ENCODE measurements at regions not wholly inside any gene's neighbourhood (a gene's known extent, or its start where the extent isn't known, plus 50 kb on each side); places are given as distances from the start of the nearest gene placed in this dataset.

- no peak for DNase-seq
Measured at GRCh38 chr16:50469121-50469743, 79.0 kb upstream of the NKD1 start.

DNA sequence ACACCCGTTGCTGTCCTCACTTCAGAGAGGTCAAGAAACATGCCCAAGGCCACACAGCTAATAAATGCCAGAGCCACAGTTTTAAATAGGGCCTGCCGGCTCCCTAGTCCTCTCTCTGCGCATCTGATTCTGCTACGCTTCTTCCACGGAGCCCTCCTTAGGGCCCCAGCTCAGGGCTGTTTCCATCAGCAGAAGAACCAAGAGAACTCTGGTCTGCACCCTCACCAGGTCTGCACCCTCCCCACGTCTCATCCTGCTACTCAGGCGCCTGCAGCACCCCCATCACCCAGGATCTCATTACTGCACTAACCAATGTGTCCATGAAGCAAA is 79.5 kb upstream of the NKD1 start:
- DNase-seq: no peak

DNA sequence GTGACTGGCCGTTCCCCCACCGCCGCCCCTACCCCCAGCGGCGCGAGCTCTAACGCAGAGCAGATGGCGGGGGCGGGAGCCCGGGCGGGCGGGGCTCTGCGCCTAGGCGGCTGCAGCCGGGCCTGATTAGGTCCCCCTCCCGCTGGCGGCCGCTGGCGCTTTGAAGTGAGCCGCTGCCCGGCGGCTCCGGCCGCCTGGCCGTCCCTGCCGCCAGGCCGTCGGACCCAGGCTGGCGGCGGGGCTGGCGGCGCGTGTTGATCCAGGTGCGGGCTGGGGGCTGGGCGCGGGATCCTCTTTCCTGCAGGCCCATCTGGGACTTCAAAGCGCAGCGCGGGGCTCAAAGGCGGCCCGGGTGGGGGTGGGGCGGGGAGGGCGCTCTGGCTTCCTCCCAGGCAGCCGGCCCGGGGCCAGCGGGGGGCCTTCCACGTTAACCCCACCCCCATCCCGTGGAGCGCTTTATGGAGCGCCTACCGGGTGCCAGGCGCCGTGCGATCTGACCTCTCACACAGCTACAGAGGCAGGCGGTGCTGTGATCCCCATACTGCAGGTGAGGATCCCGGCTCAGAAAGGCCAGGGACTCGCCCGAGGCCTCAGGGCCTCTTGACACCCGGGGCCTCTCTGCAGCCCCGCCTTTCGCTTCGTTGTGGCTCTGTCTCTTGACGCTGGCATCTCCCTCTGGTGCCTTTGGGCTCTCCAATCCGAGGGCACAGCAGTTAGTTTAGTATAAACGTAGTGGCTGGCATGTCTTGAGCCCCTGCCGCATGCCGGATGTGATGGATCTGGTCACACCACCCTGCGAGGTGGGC is 80.0 kb upstream of the NKD1 start:
- DNase-seq: peak; percentile 9

GRCh38 chr16:50467559-50467942 is 80.6 kb upstream of the NKD1 start:
- no peak for DNase-seq

GRCh38 chr16:50466170-50466569 is 82.0 kb upstream of the NKD1 start:
- no peak for DNase-seq

GRCh38 chr16:50464325-50465290 is 83.6 kb upstream of the NKD1 start:
- DNase-seq: no peak

DNA sequence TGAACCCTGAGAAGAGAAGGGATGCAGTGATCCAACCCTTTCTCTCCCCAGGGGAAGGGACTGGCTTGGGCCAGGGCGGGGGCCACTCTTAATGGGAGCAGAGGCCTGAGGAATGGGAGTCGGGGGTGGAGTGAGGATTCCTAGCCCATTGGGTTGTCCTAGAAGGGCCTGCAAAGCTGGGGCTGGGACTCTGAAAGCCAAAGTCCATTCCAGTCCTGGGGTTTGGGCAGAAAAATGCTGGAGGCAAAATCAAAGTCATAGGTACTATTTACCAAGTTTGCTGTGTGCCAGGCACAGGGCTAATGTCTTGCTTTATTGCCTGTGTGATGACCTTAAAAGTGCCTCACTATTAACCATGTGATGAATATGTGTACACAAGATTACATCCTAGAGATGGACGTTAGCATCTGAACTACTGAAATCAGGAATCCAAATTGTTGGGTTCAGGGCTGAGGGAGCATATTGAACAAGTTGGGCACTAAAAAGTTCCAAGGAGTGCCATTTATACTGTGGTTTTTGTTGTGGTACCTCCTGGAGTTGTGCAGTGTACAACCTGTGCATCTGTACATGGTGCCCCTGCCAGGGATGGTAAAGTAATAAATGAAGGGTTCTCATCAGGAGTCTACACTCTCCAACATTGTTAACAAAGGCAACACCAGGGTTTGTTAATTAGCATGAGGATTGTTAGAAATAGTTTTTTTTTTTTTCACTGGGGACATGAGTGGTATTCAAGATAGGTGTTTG is 84.4 kb upstream of the NKD1 start:
- DNase-seq: no peak

DNA sequence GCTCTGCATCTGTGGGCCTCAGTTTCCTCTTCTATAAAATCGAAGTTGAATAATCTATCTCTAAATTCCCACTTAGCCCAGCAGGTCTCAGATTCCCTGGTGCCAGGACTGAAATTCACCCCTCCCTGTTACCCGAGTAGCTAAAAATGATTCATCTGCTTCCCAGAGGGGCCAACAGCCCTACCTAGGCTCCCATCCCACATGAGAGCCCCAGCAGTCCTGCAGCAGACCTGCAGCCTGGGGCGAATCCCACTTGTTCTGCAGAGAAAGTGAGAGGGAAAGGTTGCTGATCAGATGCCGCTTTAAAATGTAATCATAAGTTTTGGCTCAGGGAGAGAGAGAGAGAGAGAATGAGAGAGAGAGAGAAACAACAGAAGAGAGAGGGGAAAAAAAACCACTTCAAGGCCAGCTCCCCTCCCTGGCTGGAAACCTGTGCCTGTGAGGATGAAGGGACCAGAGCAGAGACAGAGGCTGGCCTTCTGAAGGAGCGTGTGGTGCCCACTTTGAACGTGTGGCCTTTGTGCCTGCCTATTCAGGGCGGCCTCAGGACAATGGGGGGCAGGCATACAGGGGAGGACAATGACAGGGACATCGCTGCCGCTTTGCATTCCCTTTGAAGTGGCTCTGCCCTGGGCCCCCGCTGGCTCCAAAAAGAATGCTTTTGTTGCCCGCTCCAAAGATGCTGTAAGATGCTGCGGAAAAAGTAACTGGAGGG is 85.2 kb upstream of the NKD1 start:
- DNase-seq: no peak

- DNase-seq: no peak
Measured at GRCh38 chr16:50461400-50461760, 86.8 kb upstream of the NKD1 start.

GRCh38 chr16:50460538-50461399 is 87.4 kb upstream of the NKD1 start:
- no peak for DNase-seq

DNA sequence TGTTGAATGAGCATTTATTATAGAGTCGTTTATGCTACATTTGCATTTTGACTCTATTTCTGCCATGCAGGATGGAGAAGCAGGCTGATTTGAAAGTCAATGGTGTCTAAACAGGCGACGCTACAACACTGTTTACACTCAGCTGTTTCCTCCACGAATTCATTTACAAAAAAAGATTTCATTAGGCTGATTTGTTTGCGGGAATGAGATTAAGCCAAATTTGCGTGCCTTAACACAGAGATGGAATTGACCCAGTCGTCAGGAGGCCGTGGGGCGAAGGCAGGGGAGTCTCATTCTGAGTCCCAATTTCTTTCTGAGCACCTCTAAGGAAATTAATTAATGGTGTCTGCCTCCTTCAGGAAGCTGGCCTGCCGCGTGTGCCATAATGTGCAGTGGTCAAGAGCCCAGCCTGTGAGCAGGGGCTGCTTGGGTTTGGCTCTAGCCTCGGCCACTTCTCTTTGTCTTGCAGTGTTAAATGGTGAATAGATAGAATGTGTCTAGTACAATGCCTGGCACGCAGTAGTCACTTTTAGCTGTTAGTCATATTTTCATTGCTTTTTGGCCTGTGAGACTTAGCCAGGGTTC is 88.6 kb upstream of the NKD1 start:
- DNase-seq: no peak

DNA sequence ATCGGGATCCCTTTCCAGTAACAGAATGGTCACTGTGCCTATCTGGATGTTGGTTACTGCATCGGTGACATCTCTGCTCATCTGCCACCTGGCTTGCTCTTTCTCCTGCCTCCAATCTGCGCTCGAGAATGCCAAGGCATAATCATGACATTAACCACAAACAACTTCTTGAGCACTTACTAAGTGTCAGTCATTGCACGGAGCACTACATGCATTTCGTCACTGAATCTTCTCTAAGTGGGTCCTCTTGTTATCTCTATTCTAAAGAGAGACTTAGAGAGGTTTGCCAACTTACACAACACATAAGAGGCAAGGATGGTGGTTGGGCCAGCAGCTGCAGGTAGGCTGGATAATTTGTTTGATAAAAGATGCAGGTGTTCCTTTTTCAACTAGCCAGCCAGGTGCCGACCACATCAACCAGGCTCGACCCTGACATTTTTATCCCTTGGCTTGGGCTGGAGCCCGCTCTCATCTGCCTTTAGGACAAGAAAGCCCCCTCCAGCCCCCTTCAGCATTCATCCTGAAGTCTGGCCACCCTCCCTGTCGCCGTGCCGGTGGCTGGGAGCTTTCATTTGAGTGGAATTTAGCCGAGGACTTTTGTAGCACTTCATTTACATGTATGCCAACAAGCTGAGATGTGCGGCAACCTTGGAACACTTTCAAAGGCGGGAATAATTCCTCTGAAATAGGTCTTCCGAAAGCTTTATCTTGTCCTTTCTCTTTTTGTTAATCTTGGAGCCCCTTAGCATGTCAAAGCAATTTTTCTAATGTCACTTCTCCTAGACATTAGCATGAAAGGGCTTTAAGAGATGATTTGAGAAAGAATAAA is 89.3 kb upstream of the NKD1 start:
- DNase-seq: peak; percentile 41

DNA sequence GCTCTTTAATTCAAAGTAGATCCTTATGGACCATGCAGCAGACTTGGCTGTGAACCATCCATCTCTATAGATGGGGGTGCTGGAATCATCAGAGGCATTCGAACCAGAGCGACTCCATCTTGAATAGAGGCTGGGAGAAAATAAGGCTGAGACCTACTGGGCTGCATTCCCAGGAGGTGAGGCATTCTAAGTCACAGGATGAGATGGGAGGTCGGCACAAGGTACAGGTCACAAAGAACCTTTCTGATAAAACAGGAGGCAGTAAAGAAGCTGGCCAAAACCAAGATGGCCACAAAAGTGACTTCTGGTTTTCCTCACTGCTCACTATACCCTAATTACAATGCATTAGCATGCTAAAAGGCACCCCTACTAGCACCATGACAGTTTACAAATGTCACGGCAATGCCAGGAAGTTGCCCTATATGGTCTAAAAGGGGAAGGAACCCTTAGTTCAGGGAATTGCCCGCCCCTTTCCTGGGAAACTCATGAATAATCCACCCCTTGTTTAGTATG is 89.2 kb upstream of the BRD7 start:
- DNase-seq: no peak

DNA sequence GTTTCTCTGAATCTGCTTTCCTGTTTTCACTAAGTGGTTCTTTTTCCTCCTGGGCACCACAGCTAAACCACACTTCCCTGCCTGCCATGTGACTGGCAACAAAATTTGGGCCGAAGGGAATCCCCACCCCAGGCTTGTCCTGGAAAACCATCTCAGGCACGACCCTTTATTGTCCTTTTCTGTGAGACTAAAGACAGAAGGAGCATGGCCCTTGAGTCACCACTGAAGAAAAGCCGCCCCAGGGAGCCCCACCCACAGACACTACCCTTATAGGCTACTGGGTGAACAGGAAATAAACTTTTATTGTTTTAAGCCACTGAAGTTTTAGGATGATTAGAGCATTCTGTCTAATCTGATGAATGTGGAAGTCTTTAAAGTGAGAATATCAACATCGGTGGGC is 88.6 kb upstream of the BRD7 start:
- DNase-seq: no peak

DNA sequence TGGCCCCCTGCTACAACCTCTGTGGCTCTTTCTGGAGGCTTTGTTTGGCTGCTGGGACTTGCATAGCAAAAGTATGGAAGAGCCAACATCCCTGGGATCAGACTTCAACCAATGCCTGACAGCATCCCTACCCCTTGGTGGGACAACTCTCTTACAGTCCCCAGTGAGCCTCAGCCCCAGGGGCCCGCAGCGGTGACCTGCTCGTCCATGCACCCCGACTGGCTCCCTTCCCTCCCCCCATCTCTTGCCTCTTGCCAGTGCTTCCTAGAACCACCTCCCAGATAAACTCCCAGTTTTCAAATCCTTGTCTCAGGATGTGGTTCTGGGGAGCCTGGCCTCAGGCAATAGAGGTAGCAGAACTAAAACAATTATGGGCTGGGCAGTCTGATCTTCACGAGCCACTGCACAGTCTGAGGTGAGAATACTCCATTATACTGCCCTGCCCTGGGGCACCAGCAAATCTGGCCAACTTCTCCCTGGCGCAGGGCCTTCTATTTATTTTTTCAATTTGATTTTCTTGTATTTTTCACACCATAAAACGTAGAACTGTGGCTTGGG is 86.6 kb upstream of the BRD7 start:
- DNase-seq: no peak

DNA sequence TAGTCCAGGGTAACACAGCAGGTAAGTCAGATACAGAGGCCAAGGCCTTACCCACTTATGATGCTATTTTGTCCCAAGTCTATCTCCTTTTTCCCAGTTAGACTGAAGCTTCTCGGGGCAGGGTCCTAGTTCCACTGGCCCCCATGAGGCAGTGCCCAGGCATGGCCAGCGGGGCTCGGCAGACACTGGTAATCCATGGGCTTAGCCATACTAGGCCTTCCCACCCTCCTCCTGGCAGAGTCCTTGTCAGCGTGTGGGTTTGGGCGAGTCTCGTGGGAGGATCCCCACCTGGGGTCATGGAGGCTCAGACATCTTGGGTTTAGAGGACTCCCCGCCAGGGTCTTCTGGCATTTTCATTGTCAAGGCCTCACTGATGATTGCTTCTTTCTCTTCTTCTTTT is 84.7 kb upstream of the BRD7 start:
- no peak for DNase-seq

- no peak for DNase-seq
Measured at GRCh38 chr16:50451951-50452508, 83.2 kb upstream of the BRD7 start.

GRCh38 chr16:50450957-50451356 is 82.2 kb upstream of the BRD7 start:
- DNase-seq: no peak

GRCh38 chr16:50449800-50450199 is 81.0 kb upstream of the BRD7 start:
- DNase-seq: no peak
